GM23338 (cell line): ENCODE measurements at regions not wholly inside any gene's neighbourhood (a gene's known extent, or its start where the extent isn't known, plus 50 kb on each side); places are given as distances from the start of the nearest gene placed in this dataset.

Experiments
- ATAC-seq: fragments of 200-7000 bp; cut with Tn5 transposase; 3 replicates; pipeline ENCODE4 v1.9.1; 2020
- DNase-seq: peaks from one replicate; pipeline ENCODE4 v3.0.0-alpha.2; 2015; ENCODE audit warnings: low spot score
- H2AFZ ChIP-seq: fragments of 200-600 bp; sonication (generic); 2 replicates; pipeline ENCODE4 v1.8.0; 2016; ENCODE audit warnings: antibody characterized with exemption, mild to moderate bottlenecking, moderate library complexity
- H3F3A ChIP-seq: fragments of 200-600 bp; sonication (generic); replicated peaks from 2 replicates; pipeline ENCODE4 v1.8.0; 2017; ENCODE audit warnings: antibody characterized with exemption, mixed run types, low read depth
- H3K27ac ChIP-seq: fragments of 200-600 bp; sonication (generic); 2 replicates; pipeline ENCODE4 v1.6.1; 2016; ENCODE audit warnings: low read depth
- H3K27me3 ChIP-seq: fragments of 200-600 bp; sonication (generic); 2 replicates; pipeline ENCODE4 v1.8.0; 2016; ENCODE audit warnings: mild to moderate bottlenecking, mixed run types, moderate library complexity; ENCODE audit not compliant: insufficient read depth
- H3K36me3 ChIP-seq: fragments of 200-600 bp; sonication (generic); 2 replicates; pipeline ENCODE4 v1.8.0; 2016; ENCODE audit warnings: mild to moderate bottlenecking; ENCODE audit not compliant: insufficient read depth
- H3K4me1 ChIP-seq: fragments of 200-600 bp; sonication (generic); 2 replicates; pipeline ENCODE4 v1.8.0; 2016; ENCODE audit warnings: mild to moderate bottlenecking, moderate library complexity; ENCODE audit not compliant: insufficient read depth
- H3K4me2 ChIP-seq: fragments of 200-600 bp; sonication (generic); 2 replicates; pipeline ENCODE4 v1.7.1; 2017; ENCODE audit warnings: mixed run types
- H3K4me3 ChIP-seq: fragments of 200-600 bp; sonication (generic); 2 replicates; pipeline ENCODE4 v1.6.1; 2016; ENCODE audit warnings: mixed run types
- H3K79me2 ChIP-seq: fragments of 200-600 bp; sonication (generic); replicated peaks from 2 replicates; pipeline ENCODE4 v1.8.0; 2017; ENCODE audit warnings: mild to moderate bottlenecking; ENCODE audit not compliant: insufficient read depth
- H3K9me2 ChIP-seq: fragments of 200-600 bp; sonication (generic); 2 replicates; pipeline ENCODE4 v1.8.0; 2017; ENCODE audit not compliant: insufficient read depth
- H4K20me1 ChIP-seq: fragments of 200-600 bp; sonication (generic); replicated peaks from 2 replicates; pipeline ENCODE4 v1.8.0; 2017; ENCODE audit warnings: mild to moderate bottlenecking; ENCODE audit not compliant: insufficient read depth
- H3K27ac Mint-ChIP-seq: 2 replicates; pipeline ENCODE4 v1.8.0; 2020; ENCODE audit warnings: inconsistent platforms, mild to moderate bottlenecking, moderate library complexity, mixed read lengths
- H3K27me3 Mint-ChIP-seq: 3 replicates; pipeline ENCODE4 v1.8.0; 2022; ENCODE audit warnings: low read depth, mild to moderate bottlenecking, moderate library complexity, mixed read lengths, inconsistent platforms; ENCODE audit not compliant: insufficient read depth, poor library complexity
- H3K36me3 Mint-ChIP-seq: 3 replicates; pipeline ENCODE4 v1.8.0; 2021; ENCODE audit warnings: low read depth, mild to moderate bottlenecking, inconsistent platforms, moderate library complexity, mixed read lengths
- H3K4me1 Mint-ChIP-seq: 3 replicates; pipeline ENCODE4 v1.8.0; 2020; ENCODE audit warnings: mild to moderate bottlenecking, inconsistent platforms, mixed read lengths
- H3K4me3 Mint-ChIP-seq: 3 replicates; pipeline ENCODE4 v1.8.0; 2021; ENCODE audit warnings: moderate library complexity, mild to moderate bottlenecking, inconsistent platforms, mixed read lengths
- H3K9me3 Mint-ChIP-seq: 3 replicates; pipeline ENCODE4 v1.8.0; 2020; ENCODE audit warnings: moderate library complexity, mild to moderate bottlenecking, inconsistent platforms, mixed read lengths
- CREB1 ChIP-seq: fragments of 250-450 bp; sonication (Bioruptor Pico); IDR thresholded peaks from 2 replicates; pipeline ENCODE4 v1.5.0; 2020; ENCODE audit warnings: low read depth, mild to moderate bottlenecking, moderate library complexity
- ETS1 ChIP-seq: IDR thresholded peaks from 2 replicates; pipeline ENCODE4 v1.6.1; 2016; ENCODE audit warnings: antibody characterized with exemption
- EZH2 ChIP-seq: fragments of 200-600 bp; sonication (generic); IDR thresholded peaks from one replicate; pipeline ENCODE4 v1.8.0; 2017; ENCODE audit warnings: antibody characterized with exemption, mild to moderate bottlenecking, low read depth; ENCODE audit not compliant: unreplicated experiment
- EZH2phosphoT487 ChIP-seq: fragments of 200-600 bp; sonication (generic); IDR thresholded peaks from one replicate; pipeline ENCODE4 v1.8.1; 2018; ENCODE audit warnings: antibody characterized with exemption; ENCODE audit not compliant: unreplicated experiment
- JUNB ChIP-seq: IDR thresholded peaks from one replicate; pipeline ENCODE4 v1.6.1; 2016; ENCODE audit warnings: antibody characterized with exemption; ENCODE audit not compliant: unreplicated experiment
- NANOG ChIP-seq: IDR thresholded peaks from 2 replicates; pipeline ENCODE4 v1.6.1; 2016; ENCODE audit warnings: antibody characterized with exemption, borderline replicate concordance
- POLR2AphosphoS5 ChIP-seq: IDR thresholded peaks from 2 replicates; pipeline ENCODE4 v1.6.1; 2016; ENCODE audit warnings: antibody characterized with exemption, low read depth
- REST ChIP-seq: IDR thresholded peaks from one replicate; pipeline ENCODE4 v1.6.1; 2018; ENCODE audit warnings: antibody characterized with exemption; ENCODE audit not compliant: unreplicated experiment
- STAT1 ChIP-seq: IDR thresholded peaks from one replicate; pipeline ENCODE4 v1.6.1; 2016; ENCODE audit warnings: antibody characterized with exemption; ENCODE audit not compliant: unreplicated experiment
- ZNF114 ChIP-seq: fragments of 250-450 bp; sonication (Bioruptor Pico); IDR thresholded peaks from 2 replicates; pipeline ENCODE4 v1.5.0; 2020; ENCODE audit warnings: mild to moderate bottlenecking, moderate library complexity
- ZNF331 ChIP-seq: fragments of 250-450 bp; sonication (Bioruptor Pico); IDR thresholded peaks from 2 replicates; pipeline ENCODE4 v1.5.0; 2020; ENCODE audit warnings: low read depth, mild to moderate bottlenecking, moderate library complexity
- TF ChIP-seq, protein P1 (sequence below), 2 experiments: fragments of 200-600 bp in 1 of 2; sonication (generic) in 1 of 2; conservative IDR thresholded peaks; 2 replicates each; pipeline versions ENCODE4 v1.5.1 to v1.6.1; 2016 to 2017; ENCODE audit warnings: antibody characterized with exemption in 2 of 2, low read depth in 2 of 2, mild to moderate bottlenecking in 2 of 2, moderate library complexity in 1 of 2
- TF ChIP-seq, protein P2 (sequence below): fragments of 250-450 bp; sonication (Bioruptor Pico); IDR thresholded peaks from 2 replicates; pipeline ENCODE4 v1.5.0; 2020; ENCODE audit warnings: mild to moderate bottlenecking, moderate library complexity

GRCh38 chr6:76774781-76775384 is 688.4 kb downstream of the HTR1B start:
- H3K36me3 ChIP-seq: no peaks in the 10 kb centered on the region
- Mint-ChIP-seq H3K4me3 (no peak overlapping the region), H3K9me3 (no peaks in the 10 kb centered on the region), H3K36me3 (no peaks in the 10 kb centered on the region), H3K27me3 (no peaks in the 10 kb centered on the region), H3K27ac (no peak overlapping the region), H3K4me1 (0 out of 3 replicates have a peak, but pooled peaks cover 3% of the 10 kb centered on the region)
- H3K9me2 ChIP-seq: 0 out of 2 replicates have a peak, but pooled peaks cover 3% of the 10 kb centered on the region
- H3K27ac ChIP-seq: no peak overlapping the region
- no peaks in the 10 kb centered on the region for H3F3A ChIP-seq
- no peak overlapping the region for H2AFZ ChIP-seq
- DNase-seq (no peak), ATAC-seq (peak; percentile 34; the same call in 2 of the 3 replicates)
- H3K79me2 ChIP-seq: no peaks in the 10 kb centered on the region
- no peaks in the 10 kb centered on the region; the same call in 1 of the 2 replicates for H3K4me1 ChIP-seq
- no peak for TF ChIP-seq ZNF114
- no peak for TF ChIP-seq EZH2phosphoT487
- TF ChIP-seq EZH2: no peak
- TF ChIP-seq, protein P1, sequence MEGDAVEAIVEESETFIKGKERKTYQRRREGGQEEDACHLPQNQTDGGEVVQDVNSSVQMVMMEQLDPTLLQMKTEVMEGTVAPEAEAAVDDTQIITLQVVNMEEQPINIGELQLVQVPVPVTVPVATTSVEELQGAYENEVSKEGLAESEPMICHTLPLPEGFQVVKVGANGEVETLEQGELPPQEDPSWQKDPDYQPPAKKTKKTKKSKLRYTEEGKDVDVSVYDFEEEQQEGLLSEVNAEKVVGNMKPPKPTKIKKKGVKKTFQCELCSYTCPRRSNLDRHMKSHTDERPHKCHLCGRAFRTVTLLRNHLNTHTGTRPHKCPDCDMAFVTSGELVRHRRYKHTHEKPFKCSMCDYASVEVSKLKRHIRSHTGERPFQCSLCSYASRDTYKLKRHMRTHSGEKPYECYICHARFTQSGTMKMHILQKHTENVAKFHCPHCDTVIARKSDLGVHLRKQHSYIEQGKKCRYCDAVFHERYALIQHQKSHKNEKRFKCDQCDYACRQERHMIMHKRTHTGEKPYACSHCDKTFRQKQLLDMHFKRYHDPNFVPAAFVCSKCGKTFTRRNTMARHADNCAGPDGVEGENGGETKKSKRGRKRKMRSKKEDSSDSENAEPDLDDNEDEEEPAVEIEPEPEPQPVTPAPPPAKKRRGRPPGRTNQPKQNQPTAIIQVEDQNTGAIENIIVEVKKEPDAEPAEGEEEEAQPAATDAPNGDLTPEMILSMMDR (conservative IDR thresholded peaks at IDR 0.05; ENCODE audit: low read depth in 2 of 2): no peak
- no peak for TF ChIP-seq ZNF331 (CRISPR knock-in tag)
- no peak for TF ChIP-seq STAT1
- TF ChIP-seq ETS1: no peak
- no peak for TF ChIP-seq NANOG
- no peak for TF ChIP-seq JUNB
- TF ChIP-seq CREB1 (CRISPR knock-in tag): no peak
- TF ChIP-seq REST: no peak
- TF ChIP-seq POLR2AphosphoS5: no peak
- TF ChIP-seq, protein P2, sequence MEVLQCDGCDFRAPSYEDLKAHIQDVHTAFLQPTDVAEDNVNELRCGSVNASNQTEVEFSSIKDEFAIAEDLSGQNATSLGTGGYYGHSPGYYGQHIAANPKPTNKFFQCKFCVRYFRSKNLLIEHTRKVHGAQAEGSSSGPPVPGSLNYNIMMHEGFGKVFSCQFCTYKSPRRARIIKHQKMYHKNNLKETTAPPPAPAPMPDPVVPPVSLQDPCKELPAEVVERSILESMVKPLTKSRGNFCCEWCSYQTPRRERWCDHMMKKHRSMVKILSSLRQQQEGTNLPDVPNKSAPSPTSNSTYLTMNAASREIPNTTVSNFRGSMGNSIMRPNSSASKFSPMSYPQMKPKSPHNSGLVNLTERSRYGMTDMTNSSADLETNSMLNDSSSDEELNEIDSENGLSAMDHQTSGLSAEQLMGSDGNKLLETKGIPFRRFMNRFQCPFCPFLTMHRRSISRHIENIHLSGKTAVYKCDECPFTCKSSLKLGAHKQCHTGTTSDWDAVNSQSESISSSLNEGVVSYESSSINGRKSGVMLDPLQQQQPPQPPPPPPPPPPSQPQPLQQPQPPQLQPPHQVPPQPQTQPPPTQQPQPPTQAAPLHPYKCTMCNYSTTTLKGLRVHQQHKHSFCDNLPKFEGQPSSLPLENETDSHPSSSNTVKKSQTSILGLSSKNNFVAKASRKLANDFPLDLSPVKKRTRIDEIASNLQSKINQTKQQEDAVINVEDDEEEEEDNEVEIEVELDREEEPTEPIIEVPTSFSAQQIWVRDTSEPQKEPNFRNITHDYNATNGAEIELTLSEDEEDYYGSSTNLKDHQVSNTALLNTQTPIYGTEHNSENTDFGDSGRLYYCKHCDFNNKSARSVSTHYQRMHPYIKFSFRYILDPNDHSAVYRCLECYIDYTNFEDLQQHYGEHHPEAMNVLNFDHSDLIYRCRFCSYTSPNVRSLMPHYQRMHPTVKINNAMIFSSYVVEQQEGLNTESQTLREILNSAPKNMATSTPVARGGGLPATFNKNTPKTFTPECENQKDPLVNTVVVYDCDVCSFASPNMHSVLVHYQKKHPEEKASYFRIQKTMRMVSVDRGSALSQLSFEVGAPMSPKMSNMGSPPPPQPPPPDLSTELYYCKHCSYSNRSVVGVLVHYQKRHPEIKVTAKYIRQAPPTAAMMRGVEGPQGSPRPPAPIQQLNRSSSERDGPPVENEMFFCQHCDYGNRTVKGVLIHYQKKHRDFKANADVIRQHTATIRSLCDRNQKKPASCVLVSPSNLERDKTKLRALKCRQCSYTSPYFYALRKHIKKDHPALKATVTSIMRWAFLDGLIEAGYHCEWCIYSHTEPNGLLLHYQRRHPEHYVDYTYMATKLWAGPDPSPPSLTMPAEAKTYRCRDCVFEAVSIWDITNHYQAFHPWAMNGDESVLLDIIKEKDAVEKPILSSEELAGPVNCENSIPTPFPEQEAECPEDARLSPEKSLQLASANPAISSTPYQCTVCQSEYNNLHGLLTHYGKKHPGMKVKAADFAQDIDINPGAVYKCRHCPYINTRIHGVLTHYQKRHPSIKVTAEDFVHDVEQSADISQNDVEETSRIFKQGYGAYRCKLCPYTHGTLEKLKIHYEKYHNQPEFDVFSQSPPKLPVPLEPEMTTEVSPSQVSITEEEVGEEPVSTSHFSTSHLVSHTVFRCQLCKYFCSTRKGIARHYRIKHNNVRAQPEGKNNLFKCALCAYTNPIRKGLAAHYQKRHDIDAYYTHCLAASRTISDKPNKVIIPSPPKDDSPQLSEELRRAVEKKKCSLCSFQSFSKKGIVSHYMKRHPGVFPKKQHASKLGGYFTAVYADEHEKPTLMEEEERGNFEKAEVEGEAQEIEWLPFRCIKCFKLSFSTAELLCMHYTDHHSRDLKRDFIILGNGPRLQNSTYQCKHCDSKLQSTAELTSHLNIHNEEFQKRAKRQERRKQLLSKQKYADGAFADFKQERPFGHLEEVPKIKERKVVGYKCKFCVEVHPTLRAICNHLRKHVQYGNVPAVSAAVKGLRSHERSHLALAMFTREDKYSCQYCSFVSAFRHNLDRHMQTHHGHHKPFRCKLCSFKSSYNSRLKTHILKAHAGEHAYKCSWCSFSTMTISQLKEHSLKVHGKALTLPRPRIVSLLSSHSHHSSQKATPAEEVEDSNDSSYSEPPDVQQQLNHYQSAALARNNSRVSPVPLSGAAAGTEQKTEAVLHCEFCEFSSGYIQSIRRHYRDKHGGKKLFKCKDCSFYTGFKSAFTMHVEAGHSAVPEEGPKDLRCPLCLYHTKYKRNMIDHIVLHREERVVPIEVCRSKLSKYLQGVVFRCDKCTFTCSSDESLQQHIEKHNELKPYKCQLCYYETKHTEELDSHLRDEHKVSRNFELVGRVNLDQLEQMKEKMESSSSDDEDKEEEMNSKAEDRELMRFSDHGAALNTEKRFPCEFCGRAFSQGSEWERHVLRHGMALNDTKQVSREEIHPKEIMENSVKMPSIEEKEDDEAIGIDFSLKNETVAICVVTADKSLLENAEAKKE (CRISPR knock-in tag): no peak
- H3K4me3 ChIP-seq: no peak overlapping the region
- H4K20me1 ChIP-seq: peaks cover 4% of the 10 kb centered on the region; the same call in 1 of the 2 replicates
- H3K4me2 ChIP-seq: no peak overlapping the region
- H3K27me3 ChIP-seq: no peaks in the 10 kb centered on the region
